Adrenal gland (tissue), 9 donors: ENCODE measurements at regions not wholly inside any gene's neighbourhood (a gene's known extent, or its start where the extent isn't known, plus 50 kb on each side); places are given as distances from the start of the nearest gene placed in this dataset.
A peak's percentile ranks its signal among the peaks of the same experiment; 100 is the strongest.

Experiments
- DNase-seq, 7 donors: peaks; one replicate each; pipeline ENCODE4 v3.0.0-alpha.2; 2019 to 2020
- H3K27ac ChIP-seq, 5 donors: fragments of 200-600 bp; sonication (generic) in 4 of 5; 1 replicate in 3 of 5; 2 replicates in 2 of 5; pipeline versions ENCODE4 v1.5.1 to v1.8.0; 2016 to 2020; ENCODE audit warnings: mild to moderate bottlenecking in 1 of 5
- H3K27me3 ChIP-seq: fragments of 200-600 bp; 2 replicates; pipeline ENCODE4 v1.8.0; 2021
- H3K36me3 ChIP-seq, 2 donors: fragments of 200-600 bp; replicated peaks in 1 of 2; 1 replicate in 1 of 2; 2 replicates in 1 of 2; pipeline versions ENCODE4 v1.5.1 to v1.8.0; 2018 to 2022
- H3K4me1 ChIP-seq, 2 donors: fragments of 200-600 bp; replicated peaks in 1 of 2; 1 replicate in 1 of 2; 2 replicates in 1 of 2; pipeline versions ENCODE4 v1.5.1 to v1.8.0; 2018 to 2021
- H3K4me3 ChIP-seq, 4 donors: fragments of 200-600 bp; sonication (generic) in 3 of 4; one replicate each; pipeline ENCODE4 v1.5.1; 2016 to 2018
- H3K9me3 ChIP-seq, 3 donors: fragments of 200-600 bp; sonication (generic) in 1 of 3; replicated peaks in 1 of 3; 1 replicate in 2 of 3; 2 replicates in 1 of 3; pipeline versions ENCODE4 v1.5.1 to v1.8.0; 2016 to 2021
- CTCF ChIP-seq, 6 experiments: fragments of 450-650 bp in 4 of 6; fragments of 200-600 bp in 2 of 6; sonication (generic) in 1 of 6; IDR thresholded peaks; 1 replicate in 5 of 6; 2 replicates in 1 of 6; pipeline versions ENCODE4 v1.5.1 to v1.8.0; 2016 to 2021; ENCODE audit warnings: antibody characterized with exemption in 6 of 6, mild to moderate bottlenecking in 2 of 6, moderate library complexity in 1 of 6
- POLR2A ChIP-seq, 2 donors: fragments of 450-650 bp; IDR thresholded peaks; one replicate each; pipeline ENCODE4 v1.6.1; 2017; ENCODE audit warnings: antibody characterized with exemption in 2 of 2, mild to moderate bottlenecking in 2 of 2, moderate library complexity in 1 of 2
- WGBS, 4 donors: extraction: QIAGEN DNeasy Blood & Tissue Kit in 2 of 4; methylation state at CpG; one replicate each; pipeline versions ENCODE4 v1.1.5 to v1.1.7; 2013 to 2017; 5-methylcytosine and 5-hydroxymethylcytosine counted together
- intact Hi-C, 2 donors: fragments of 100-400 bp; cut with DNase I; formaldehyde crosslinking; loops; one replicate each; pipeline versions ENCODE4 v1.14.1 to v1.15.0; 2022 to 2023
- donor health status: healthy with polysubstance abuse.
- donor health status: Bipolar disorder and iron deficiency.
- donor health status: DM: yes; HTN: yes; CAD: no.
- donor health status: DM: no; HTN: no; CAD: no.
- donor health status: DM: no; HTN: no; CAD: no.

- intact Hi-C loops: no loop called here
- TF ChIP-seq POLR2A (IDR thresholded peaks at IDR 0.05): no peak
- TF ChIP-seq CTCF (IDR thresholded peaks at IDR 0.05): no peak
- Histone ChIP-seq H3K27ac (no peak overlapping the region), H3K36me3 (no peaks in the 10 kb centered on the region), H3K9me3 (no peaks in the 10 kb centered on the region), H3K27me3 (no peaks in the 10 kb centered on the region), H3K4me1 (no peaks in the 10 kb centered on the region), H3K4me3 (no peak overlapping the region)
- WGBS, 4 donors: 44 to 71% (median 62%) methylated on average over 1 of the region's 1 CpG
- DNase-seq: no peak
Observed at GRCh38 chr6:137568067-137568466, 73.9 kb upstream of the OLIG3 start.

DNA sequence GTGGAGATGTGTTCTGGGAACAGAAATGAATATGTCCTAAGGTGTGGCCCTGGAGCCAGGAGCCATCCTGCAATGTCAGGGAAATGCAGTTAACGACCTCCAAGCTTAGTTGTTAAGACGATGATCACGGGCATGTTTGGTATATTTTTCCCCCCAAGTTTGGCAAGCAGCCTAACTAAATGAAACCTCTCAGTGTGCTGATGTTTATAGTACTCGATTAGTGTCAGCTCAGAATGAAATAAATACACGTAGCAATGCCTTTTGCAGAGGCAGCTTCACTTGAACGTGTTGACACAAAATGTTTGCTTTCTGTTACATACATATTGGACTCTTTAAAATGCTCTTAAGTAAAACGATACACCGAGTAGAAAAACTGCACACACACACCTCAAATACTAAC, 76.2 kb upstream of the OLIG3 start:
- no peaks in the 10 kb centered on the region for H3K4me1 ChIP-seq
- TF ChIP-seq POLR2A (IDR thresholded peaks at IDR 0.05): no peak
- TF ChIP-seq CTCF (IDR thresholded peaks at IDR 0.05): no peak
- peaks cover 6% of the 10 kb centered on the region for H3K27me3 ChIP-seq
- intact Hi-C loops: no loop called here
- H3K4me3 ChIP-seq: no peak overlapping the region
- H3K36me3 ChIP-seq: no peaks in the 10 kb centered on the region
- 35 to 53% (median 38%) methylated on average over 8 of the region's 8 CpGs for WGBS, 4 donors
- no peak overlapping the region for H3K27ac ChIP-seq
- H3K9me3 ChIP-seq: no peaks in the 10 kb centered on the region
- DNase-seq: no peak

- intact Hi-C loops: no loop called here
- Histone ChIP-seq H3K4me1 (no peaks in the 10 kb centered on the region), H3K27me3 (peaks cover 6% of the 10 kb centered on the region), H3K36me3 (no peaks in the 10 kb centered on the region), H3K9me3 (no peaks in the 10 kb centered on the region), H3K4me3 (no peak overlapping the region), H3K27ac (no peak overlapping the region)
- DNase-seq: peak in 4 of 7 donors; percentile 15 to 54 (median 38)
- TF ChIP-seq POLR2A (IDR thresholded peaks at IDR 0.05): no peak
- TF ChIP-seq CTCF (IDR thresholded peaks at IDR 0.05): peak; percentile 4 to 47 (median 29)
Observed at GRCh38 chr6:137571854-137572253, 77.7 kb upstream of the OLIG3 start.

DNA sequence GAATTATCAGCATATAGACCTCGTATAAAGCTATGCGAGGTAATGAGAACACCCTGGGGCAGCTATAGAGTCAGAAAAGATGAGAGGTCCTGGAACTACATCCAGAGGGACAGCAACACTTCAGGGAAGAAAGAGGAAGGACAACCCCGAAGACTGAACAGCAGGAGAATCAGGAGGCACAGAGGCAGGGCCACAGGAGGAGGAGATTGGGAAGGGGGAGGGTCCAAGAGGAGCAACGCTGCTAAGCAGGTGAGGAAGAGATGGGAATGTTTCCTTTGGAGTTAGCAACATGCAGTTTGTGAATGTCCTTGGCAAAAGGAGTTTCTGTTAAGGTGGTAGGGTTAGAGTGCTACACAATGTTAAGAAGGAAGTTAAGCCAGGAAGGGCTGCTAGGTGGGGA, 79.5 kb upstream of the OLIG3 start:
- Histone ChIP-seq H3K36me3 (no peaks in the 10 kb centered on the region), H3K4me1 (no peaks in the 10 kb centered on the region), H3K4me3 (no peak overlapping the region), H3K9me3 (no peaks in the 10 kb centered on the region), H3K27me3 (peaks cover 6% of the 10 kb centered on the region), H3K27ac (no peak overlapping the region)
- DNase-seq: no peak
- intact Hi-C loops: no loop called here
- 59 to 70% (median 64%) methylated on average over 4 of the region's 4 CpGs for WGBS, 4 donors
- TF ChIP-seq POLR2A (IDR thresholded peaks at IDR 0.05) (no peak), CTCF (IDR thresholded peaks at IDR 0.05) (no peak)
